Kidney (tissue), 13 donors: ENCODE measurements at regions not wholly inside any gene's neighbourhood (a gene's known extent, or its start where the extent isn't known, plus 50 kb on each side); places are given as distances from the start of the nearest gene placed in this dataset.

Experiments
- DNase-seq, 5 donors: peaks; one replicate each; pipeline ENCODE4 v3.0.0-alpha.2; 2013 to 2020
- FAIRE-seq: peaks from 2 replicates; lab custom pipeline; 2012; peaks lifted over from hg19 to GRCh38; lab: Jason Lieb, UNC
- H3K27ac ChIP-seq, 2 donors: one replicate each; pipeline ENCODE4 v1.7.0; 2013; ENCODE audit warnings: low read depth in 2 of 2, low read length in 2 of 2, inconsistent platforms in 1 of 2
- H3K27me3 ChIP-seq: one replicate; pipeline ENCODE4 v1.7.1; 2013; ENCODE audit warnings: low read length, inconsistent platforms; ENCODE audit not compliant: control insufficient read depth, insufficient read depth
- H3K36me3 ChIP-seq, 3 donors: one replicate each; pipeline versions ENCODE4 v1.7.0 to v1.7.1; 2013; ENCODE audit warnings: low read length in 3 of 3, control low read depth in 1 of 3, inconsistent platforms in 1 of 3; ENCODE audit not compliant: insufficient read depth in 3 of 3, control insufficient read depth in 2 of 3
- H3K4me1 ChIP-seq, 3 donors: one replicate each; pipeline versions ENCODE4 v1.7.0 to v1.7.1; 2013; ENCODE audit warnings: low read length in 3 of 3, inconsistent platforms in 1 of 3, low read depth in 1 of 3; ENCODE audit not compliant: control insufficient read depth in 2 of 3, insufficient read depth in 2 of 3
- H3K4me3 ChIP-seq, 3 donors: one replicate each; pipeline versions ENCODE4 v1.7.0 to v1.8.1; 2013; ENCODE audit warnings: low read length in 3 of 3, control low read depth in 1 of 3, inconsistent platforms in 1 of 3
- H3K9ac ChIP-seq, 3 donors: one replicate each; pipeline versions ENCODE4 v1.7.0 to v1.7.1; 2013; ENCODE audit warnings: low read length in 3 of 3, control low read depth in 1 of 3, inconsistent platforms in 1 of 3
- H3K9me3 ChIP-seq, 3 donors: one replicate each; pipeline versions ENCODE4 v1.7.0 to v1.7.1; 2013; ENCODE audit warnings: low read length in 3 of 3, control low read depth in 1 of 3, inconsistent platforms in 1 of 3; ENCODE audit not compliant: control insufficient read depth in 2 of 3, insufficient read depth in 1 of 3
- CTCF ChIP-seq: IDR thresholded peaks from 3 replicates; pipeline ENCODE4 v1.5.1; 2012; ENCODE audit warnings: mild to moderate bottlenecking, moderate library complexity, borderline replicate concordance; ENCODE audit not compliant: insufficient read depth; ENCODE audit errors: extremely low read depth
- intact Hi-C: fragments of 100-400 bp; cut with DNase I; formaldehyde crosslinking; loops from one replicate; pipeline ENCODE4 v1.11.1; 2022
- donor health status: control.
- donor health status: control.
- donor health status: control.
- donor health status: control.
- donor health status: control.
- donor health status: DM: yes; HTN: yes; CAD: no.
- donor health status: Normal renal cell carcinoma (clear cell type).

- Histone ChIP-seq H3K4me3 (no peak overlapping the region), H3K27me3 (no peaks in the 10 kb centered on the region), H3K36me3 (no peaks in the 10 kb centered on the region), H3K9ac (no peak overlapping the region), H3K4me1 (peaks cover 0 to 23% (median 9%) of the 10 kb centered on the region in 3 donors), H3K27ac (no peak overlapping the region), H3K9me3 (no peaks in the 10 kb centered on the region)
- peak in 3 of 5 donors; percentile 51 to 74 (median 55) for DNase-seq
- TF ChIP-seq CTCF: no peak
- intact Hi-C loops: no loop called here
- no peak for FAIRE-seq
Observed at GRCh38 chr21:45352621-45353139, 52.3 kb upstream of the COL18A1 start.

- Histone ChIP-seq H3K27ac (no peak overlapping the region), H3K9me3 (no peaks in the 10 kb centered on the region), H3K9ac (no peak overlapping the region), H3K36me3 (no peaks in the 10 kb centered on the region), H3K4me1 (peaks cover 0 to 21% (median 9%) of the 10 kb centered on the region in 3 donors), H3K4me3 (no peak overlapping the region), H3K27me3 (no peaks in the 10 kb centered on the region)
- intact Hi-C loops: no loop called here
- DNase-seq (peak in 4 of 5 donors; percentile 19 to 77 (median 58)), FAIRE-seq (no peak)
- TF ChIP-seq CTCF: no peak
Observed at GRCh38 chr21:45353200-45353599, 51.8 kb upstream of the COL18A1 start.

- Histone ChIP-seq H3K36me3 (no peaks in the 10 kb centered on the region), H3K4me1 (peaks cover 0 to 18% (median 9%) of the 10 kb centered on the region in 3 donors), H3K27ac (peak overlapping the region in 1 of 2 donors; percentile 38), H3K27me3 (no peaks in the 10 kb centered on the region), H3K9ac (no peak overlapping the region), H3K9me3 (no peaks in the 10 kb centered on the region), H3K4me3 (no peak overlapping the region)
- DNase-seq (no peak), FAIRE-seq (no peak)
- intact Hi-C loops: no loop called here
- no peak for TF ChIP-seq CTCF
Observed at GRCh38 chr21:45354970-45355369, 50.0 kb upstream of the COL18A1 start.
